ENCODE measurements at regions not wholly inside any gene's neighbourhood (a gene's known extent, or its start where the extent isn't known, plus 50 kb on each side); places are given as distances from the start of the nearest gene placed in this dataset.
"Not testable (repeated sequence)": the region's sequence is repeated elsewhere in the genome, so short reads cannot be mapped to it uniquely, and the experiment has no call there.

GRCh38 chr4:107423677-107424405 lies 296.2 kb downstream of the PAPSS1 start:
- Histone ChIP-seq H3K36me3 (no peaks in the 10 kb centered on the region), H3K4me3 (no peak overlapping the region), H3K9me3 (no peaks in the 10 kb centered on the region), H3K27me3 (no peaks in the 10 kb centered on the region), H3K27ac (no peak overlapping the region), H3K4me1 (no peaks in the 10 kb centered on the region)
- no peak for DNase-seq (ENCODE audit: low spot score)
- TF ChIP-seq, protein P1, sequence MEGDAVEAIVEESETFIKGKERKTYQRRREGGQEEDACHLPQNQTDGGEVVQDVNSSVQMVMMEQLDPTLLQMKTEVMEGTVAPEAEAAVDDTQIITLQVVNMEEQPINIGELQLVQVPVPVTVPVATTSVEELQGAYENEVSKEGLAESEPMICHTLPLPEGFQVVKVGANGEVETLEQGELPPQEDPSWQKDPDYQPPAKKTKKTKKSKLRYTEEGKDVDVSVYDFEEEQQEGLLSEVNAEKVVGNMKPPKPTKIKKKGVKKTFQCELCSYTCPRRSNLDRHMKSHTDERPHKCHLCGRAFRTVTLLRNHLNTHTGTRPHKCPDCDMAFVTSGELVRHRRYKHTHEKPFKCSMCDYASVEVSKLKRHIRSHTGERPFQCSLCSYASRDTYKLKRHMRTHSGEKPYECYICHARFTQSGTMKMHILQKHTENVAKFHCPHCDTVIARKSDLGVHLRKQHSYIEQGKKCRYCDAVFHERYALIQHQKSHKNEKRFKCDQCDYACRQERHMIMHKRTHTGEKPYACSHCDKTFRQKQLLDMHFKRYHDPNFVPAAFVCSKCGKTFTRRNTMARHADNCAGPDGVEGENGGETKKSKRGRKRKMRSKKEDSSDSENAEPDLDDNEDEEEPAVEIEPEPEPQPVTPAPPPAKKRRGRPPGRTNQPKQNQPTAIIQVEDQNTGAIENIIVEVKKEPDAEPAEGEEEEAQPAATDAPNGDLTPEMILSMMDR (IDR thresholded peaks at IDR 0.05): no peak

DNA sequence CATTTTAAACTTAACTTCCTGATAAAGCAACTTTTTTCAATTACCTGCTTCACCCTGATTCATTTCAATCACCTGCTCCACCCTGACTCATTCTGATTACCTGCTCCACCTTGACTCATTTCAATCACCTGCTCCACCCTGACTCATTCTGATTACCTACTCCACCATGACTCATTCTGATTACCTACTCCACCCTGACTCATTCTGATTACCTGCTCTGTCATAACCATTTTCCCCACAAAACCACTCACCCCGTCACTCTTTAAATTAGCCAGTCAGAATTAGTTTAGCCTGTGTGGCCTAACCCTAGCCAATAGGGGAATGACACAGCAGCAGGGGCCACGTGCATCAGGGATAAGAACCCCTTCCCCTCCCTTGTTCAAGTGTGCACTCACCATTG lies 300.5 kb downstream of the PAPSS1 start:
- not testable (repeated sequence) for DNase-seq (ENCODE audit: low spot score); H3K27me3 ChIP-seq; H3K36me3 ChIP-seq; H3K27ac ChIP-seq; H3K4me1 ChIP-seq; H3K4me3 ChIP-seq; H3K9me3 ChIP-seq

DNA sequence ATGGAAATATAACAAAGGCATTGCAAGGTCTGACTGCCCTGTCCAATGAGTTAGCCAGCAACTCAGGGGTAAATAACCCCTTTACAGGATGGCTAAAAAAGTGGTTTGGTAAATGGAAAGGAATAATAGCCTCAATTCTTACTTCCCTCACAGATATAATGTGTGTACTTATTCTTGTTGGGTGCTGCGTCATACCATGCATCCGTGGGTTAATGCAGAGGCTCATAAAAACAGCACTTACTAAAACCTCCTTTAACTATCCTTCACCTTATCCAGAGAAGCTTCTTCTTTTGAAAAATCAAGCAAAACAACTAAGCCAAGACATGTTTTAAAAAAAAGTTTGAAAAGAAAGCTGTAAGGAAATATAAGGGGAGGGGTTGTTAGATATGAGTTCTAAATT lies 301.0 kb downstream of the PAPSS1 start:
- Histone ChIP-seq H3K27ac (no peak overlapping the region), H3K36me3 (no peaks in the 10 kb centered on the region), H3K4me1 (no peaks in the 10 kb centered on the region), H3K27me3 (no peaks in the 10 kb centered on the region), H3K9me3 (no peaks in the 10 kb centered on the region), H3K4me3 (no peak overlapping the region)
- TF ChIP-seq, protein P1 (IDR thresholded peaks at IDR 0.05): no peak
- no peak for DNase-seq (ENCODE audit: low spot score)

DNA sequence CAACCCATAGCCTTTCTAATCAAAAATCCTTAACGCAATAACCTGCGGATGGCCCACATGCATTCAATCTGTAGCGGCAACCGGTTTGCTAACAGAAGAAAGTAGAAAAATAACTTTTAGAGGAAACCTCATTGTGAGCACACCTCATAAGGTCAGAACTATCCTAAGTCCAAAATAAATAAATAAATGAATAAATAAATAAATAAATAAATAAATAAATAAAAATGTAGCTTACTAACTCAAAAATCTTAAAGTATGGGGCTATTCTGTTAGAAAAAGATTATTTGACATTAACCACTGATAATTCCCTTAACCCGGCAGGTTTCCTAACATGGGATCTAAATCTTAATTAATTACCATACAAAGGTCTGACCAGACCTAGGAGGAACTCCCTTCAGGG lies 304.5 kb downstream of the PAPSS1 start:
- not testable (repeated sequence) for H3K36me3 ChIP-seq; H3K27ac ChIP-seq; DNase-seq (ENCODE audit: low spot score); H3K27me3 ChIP-seq; H3K9me3 ChIP-seq; H3K4me1 ChIP-seq; H3K4me3 ChIP-seq

DNA sequence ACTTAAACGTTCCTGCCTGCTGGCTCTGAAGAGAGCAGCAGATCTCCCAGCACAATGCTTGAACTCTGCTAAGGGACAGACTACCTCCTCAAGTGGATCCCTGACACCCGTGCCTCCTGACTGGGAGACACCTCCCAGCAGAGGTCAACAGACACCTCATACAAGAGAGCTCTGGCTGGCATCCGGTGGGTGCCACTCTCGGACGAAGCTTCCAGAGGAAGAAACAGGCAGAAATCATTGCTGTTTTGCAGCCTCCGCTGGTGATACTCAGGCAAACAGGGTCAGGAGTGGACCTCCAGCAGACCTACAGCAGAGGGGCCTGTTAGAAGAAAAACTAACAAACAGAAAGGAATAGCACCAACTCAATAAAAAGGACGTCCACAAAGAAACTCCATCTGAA lies 310.2 kb downstream of the PAPSS1 start:
- H3K36me3 ChIP-seq; H3K27ac ChIP-seq; H3K4me1 ChIP-seq; H3K27me3 ChIP-seq; H3K4me3 ChIP-seq; DNase-seq (ENCODE audit: low spot score); H3K9me3 ChIP-seq: not testable (repeated sequence)

GRCh38 chr4:107408968-107409367 lies 311.1 kb downstream of the PAPSS1 start:
- no peak overlapping the region for H3K4me3 ChIP-seq
- H3K27me3 ChIP-seq: no peaks in the 10 kb centered on the region
- TF ChIP-seq, protein P1 (IDR thresholded peaks at IDR 0.05): no peak
- H3K4me1 ChIP-seq: no peaks in the 10 kb centered on the region
- H3K27ac ChIP-seq: no peak overlapping the region
- DNase-seq (ENCODE audit: low spot score): no peak
- H3K36me3 ChIP-seq: no peaks in the 10 kb centered on the region
- peaks cover 0 to 3% of the 10 kb centered on the region in 2 donors for H3K9me3 ChIP-seq

DNA sequence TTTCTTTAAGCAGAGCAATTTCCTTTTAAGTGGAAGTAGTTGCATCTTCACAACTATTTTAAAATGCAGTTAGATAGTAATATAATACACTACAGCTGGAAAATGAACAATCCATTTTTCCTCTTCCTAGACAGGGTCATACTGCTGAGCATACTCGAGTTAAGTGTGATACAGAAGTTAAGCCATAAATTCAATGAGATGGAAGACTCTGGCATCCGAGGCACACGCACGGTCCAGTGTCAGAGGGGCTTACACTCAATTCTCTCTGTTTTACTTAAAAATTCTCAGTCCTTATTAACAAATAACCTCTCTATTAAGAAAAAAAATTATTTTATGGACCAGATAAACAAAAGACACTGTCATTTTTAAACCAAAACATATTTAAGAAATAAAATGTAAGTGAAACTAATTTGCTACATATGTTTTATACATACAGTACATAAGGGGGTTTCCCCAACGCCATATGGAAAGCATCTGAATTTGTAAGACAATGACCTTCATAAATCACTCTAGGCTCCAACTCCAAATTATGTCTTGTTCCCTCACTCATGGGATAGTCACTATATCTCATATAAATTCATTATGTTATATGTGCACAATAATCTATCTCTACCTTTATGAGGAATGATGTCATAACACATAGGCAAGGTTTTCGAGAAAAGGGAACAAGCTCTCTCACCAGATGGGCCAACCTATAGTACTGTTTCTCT lies 315.3 kb downstream of the PAPSS1 start:
- Histone ChIP-seq H3K4me1 (no peaks in the 10 kb centered on the region), H3K27ac (no peak overlapping the region), H3K27me3 (no peaks in the 10 kb centered on the region), H3K36me3 (no peaks in the 10 kb centered on the region), H3K4me3 (no peak overlapping the region), H3K9me3 (no peaks in the 10 kb centered on the region)
- DNase-seq (ENCODE audit: low spot score): no peak
- TF ChIP-seq, protein P1 (IDR thresholded peaks at IDR 0.05): no peak
